RPMI8226 (cell line): ENCODE measurements at regions not wholly inside any gene's neighbourhood (a gene's known extent, or its start where the extent isn't known, plus 50 kb on each side); places are given as distances from the start of the nearest gene placed in this dataset.

ENCODE experiments used
- DNase-seq: peaks from one replicate; pipeline ENCODE4 v3.0.0-alpha.2; 2015

- no peak for DNase-seq
Observed at GRCh38 chr15:37794947-37795346, 139.5 kb upstream of the TMCO5A start.

- no peak for DNase-seq
Observed at GRCh38 chr15:37801529-37801928, 132.9 kb upstream of the TMCO5A start.

- no peak for DNase-seq
Observed at GRCh38 chr15:37806808-37807207, 127.6 kb upstream of the TMCO5A start.

GRCh38 chr15:37810381-37810780 lies 124.1 kb upstream of the TMCO5A start:
- no peak for DNase-seq

- DNase-seq: no peak
Observed at GRCh38 chr15:37813306-37813705, 121.1 kb upstream of the TMCO5A start.

- DNase-seq: no peak
Observed at GRCh38 chr15:37814847-37815515, 119.5 kb upstream of the TMCO5A start.

- no peak for DNase-seq
Observed at GRCh38 chr15:37818152-37818677, 116.2 kb upstream of the TMCO5A start.

- no peak for DNase-seq
Observed at GRCh38 chr15:37819191-37819590, 115.2 kb upstream of the TMCO5A start.

GRCh38 chr15:37820380-37821128 lies 113.9 kb upstream of the TMCO5A start:
- no peak for DNase-seq

GRCh38 chr15:37823601-37824275 lies 110.7 kb upstream of the TMCO5A start:
- DNase-seq: no peak

GRCh38 chr15:37824717-37825382 lies 109.6 kb upstream of the TMCO5A start:
- no peak for DNase-seq

- DNase-seq: no peak
Observed at GRCh38 chr15:37837276-37837675, 97.2 kb upstream of the TMCO5A start.

- DNase-seq: no peak
Observed at GRCh38 chr15:37847776-37848175, 86.7 kb upstream of the TMCO5A start.

GRCh38 chr15:37856109-37856508 lies 78.3 kb upstream of the TMCO5A start:
- DNase-seq: no peak

GRCh38 chr15:37860896-37861295 lies 73.5 kb upstream of the TMCO5A start:
- no peak for DNase-seq

GRCh38 chr15:37865687-37866086 lies 68.8 kb upstream of the TMCO5A start:
- DNase-seq: no peak

GRCh38 chr15:37870711-37871110 lies 63.7 kb upstream of the TMCO5A start:
- DNase-seq: no peak

GRCh38 chr15:37872661-37873060 lies 61.8 kb upstream of the TMCO5A start:
- DNase-seq: no peak

- DNase-seq: no peak
Observed at GRCh38 chr15:37873336-37873735, 61.1 kb upstream of the TMCO5A start.

- DNase-seq: no peak
Observed at GRCh38 chr15:37876900-37877299, 57.5 kb upstream of the TMCO5A start.

GRCh38 chr15:37877851-37878741 lies 56.3 kb upstream of the TMCO5A start:
- DNase-seq: no peak
